OCI-LY3 (cell line): ENCODE measurements at regions not wholly inside any gene's neighbourhood (a gene's known extent, or its start where the extent isn't known, plus 50 kb on each side); places are given as distances from the start of the nearest gene placed in this dataset.

Experiments
- CTCF ChIP-seq: fragments of 200-600, 300-600 bp; sonication (generic); IDR thresholded peaks from 2 replicates; pipeline ENCODE4 v1.5.1; 2014; ENCODE audit warnings: antibody characterized with exemption, low read length, low read depth
- EZH2phosphoT487 ChIP-seq: fragments of 200-600 bp; shearing (Covaris generic); IDR thresholded peaks from 2 replicates; pipeline ENCODE4 v1.6.1; 2018; ENCODE audit warnings: antibody characterized with exemption, mixed run types, low read depth

- TF ChIP-seq CTCF (no peak), EZH2phosphoT487 (no peak)
These were observed 203.5 kb downstream of the DMRTA1 start for GRCh38 chr9:22650145-22650544.
